ENCODE measurements at regions not wholly inside any gene's neighbourhood (a gene's known extent, or its start where the extent isn't known, plus 50 kb on each side); places are given as distances from the start of the nearest gene placed in this dataset.

- no peak for TF ChIP-seq POLR2A (IDR thresholded peaks at IDR 0.05)
- no peaks in the 10 kb centered on the region for H3K9me3 ChIP-seq
- H3K27me3 ChIP-seq = no peaks in the 10 kb centered on the region
- no peak for ATAC-seq
- WGBS, 2 donors (ENCODE audit: low coverage in 1 of 2) = 80 to 97% methylated on average over 2 to 3 of the region's 3 CpGs
- no peaks in the 10 kb centered on the region for H3K36me3 ChIP-seq
- H3K27ac ChIP-seq = no peak overlapping the region
- no peak overlapping the region for H3K4me3 ChIP-seq
- H3K4me1 ChIP-seq = no peaks in the 10 kb centered on the region
These were observed 425.7 kb upstream of the CYLC2 start for GRCh38 chr9:102569436-102569835.

GRCh38 chr9:102551346-102551745 is 443.8 kb upstream of the CYLC2 start:
- no peaks in the 10 kb centered on the region for H3K4me1 ChIP-seq
- H3K4me3 ChIP-seq = no peak overlapping the region
- H3K27ac ChIP-seq = no peak overlapping the region
- no peaks in the 10 kb centered on the region for H3K27me3 ChIP-seq
- H3K36me3 ChIP-seq = no peaks in the 10 kb centered on the region
- peaks cover 0 to 14% (median 0%) of the 10 kb centered on the region in 3 donors for H3K9me3 ChIP-seq
- 92 to 100% methylated on average over 1 of the region's 1 CpG for WGBS, 2 donors (ENCODE audit: low coverage in 1 of 2)
- TF ChIP-seq EP300 (IDR thresholded peaks at IDR 0.05) = no peak
- no peak for TF ChIP-seq POLR2AphosphoS5 (IDR thresholded peaks at IDR 0.05)
- TF ChIP-seq POLR2A (IDR thresholded peaks at IDR 0.05) = no peak
- TF ChIP-seq CTCF (IDR thresholded peaks at IDR 0.05) = no peak
- ATAC-seq = no peak

- no peak overlapping the region for H3K27ac ChIP-seq
- peaks cover 0 to 14% (median 0%) of the 10 kb centered on the region in 3 donors for H3K9me3 ChIP-seq
- H3K4me1 ChIP-seq = no peaks in the 10 kb centered on the region
- no peak for ATAC-seq
- H3K27me3 ChIP-seq = no peaks in the 10 kb centered on the region
- no peak for TF ChIP-seq EP300 (IDR thresholded peaks at IDR 0.05)
- TF ChIP-seq CTCF (IDR thresholded peaks at IDR 0.05) = no peak
- TF ChIP-seq POLR2AphosphoS5 (IDR thresholded peaks at IDR 0.05) = no peak
- no peak for TF ChIP-seq POLR2A (IDR thresholded peaks at IDR 0.05)
- H3K4me3 ChIP-seq = no peak overlapping the region
- WGBS, 2 donors (ENCODE audit: low coverage in 1 of 2) = 79 to 80% methylated on average over 3 of the region's 3 CpGs
- no peaks in the 10 kb centered on the region for H3K36me3 ChIP-seq
These were observed 444.2 kb upstream of the CYLC2 start for GRCh38 chr9:102550886-102551285.

GRCh38 chr9:102550266-102550665 is 444.9 kb upstream of the CYLC2 start:
- Histone ChIP-seq H3K27me3 (no peaks in the 10 kb centered on the region), H3K27ac (no peak overlapping the region), H3K4me3 (no peak overlapping the region), H3K4me1 (no peaks in the 10 kb centered on the region), H3K36me3 (no peaks in the 10 kb centered on the region), H3K9me3 (peaks cover 0 to 14% (median 0%) of the 10 kb centered on the region in 3 donors)
- TF ChIP-seq POLR2A (IDR thresholded peaks at IDR 0.05) (no peak), POLR2AphosphoS5 (IDR thresholded peaks at IDR 0.05) (no peak), CTCF (IDR thresholded peaks at IDR 0.05) (no peak), EP300 (IDR thresholded peaks at IDR 0.05) (no peak)
- ATAC-seq = no peak

GRCh38 chr9:102534031-102534430 is 461.1 kb upstream of the CYLC2 start:
- 83 to 86% methylated on average over 2 of the region's 2 CpGs for WGBS, 2 donors (ENCODE audit: low coverage in 1 of 2)
- TF ChIP-seq POLR2A (IDR thresholded peaks at IDR 0.05) (no peak), POLR2AphosphoS5 (IDR thresholded peaks at IDR 0.05) (no peak), CTCF (IDR thresholded peaks at IDR 0.05) (no peak), EP300 (IDR thresholded peaks at IDR 0.05) (no peak)
- H3K36me3 ChIP-seq = no peaks in the 10 kb centered on the region
- H3K9me3 ChIP-seq = no peaks in the 10 kb centered on the region
- no peaks in the 10 kb centered on the region for H3K4me1 ChIP-seq
- H3K27me3 ChIP-seq = no peaks in the 10 kb centered on the region
- H3K27ac ChIP-seq = no peak overlapping the region
- ATAC-seq = no peak
- H3K4me3 ChIP-seq = no peak overlapping the region
